ENCODE measurements at regions not wholly inside any gene's neighbourhood (a gene's known extent, or its start where the extent isn't known, plus 50 kb on each side); places are given as distances from the start of the nearest gene placed in this dataset.

DNA sequence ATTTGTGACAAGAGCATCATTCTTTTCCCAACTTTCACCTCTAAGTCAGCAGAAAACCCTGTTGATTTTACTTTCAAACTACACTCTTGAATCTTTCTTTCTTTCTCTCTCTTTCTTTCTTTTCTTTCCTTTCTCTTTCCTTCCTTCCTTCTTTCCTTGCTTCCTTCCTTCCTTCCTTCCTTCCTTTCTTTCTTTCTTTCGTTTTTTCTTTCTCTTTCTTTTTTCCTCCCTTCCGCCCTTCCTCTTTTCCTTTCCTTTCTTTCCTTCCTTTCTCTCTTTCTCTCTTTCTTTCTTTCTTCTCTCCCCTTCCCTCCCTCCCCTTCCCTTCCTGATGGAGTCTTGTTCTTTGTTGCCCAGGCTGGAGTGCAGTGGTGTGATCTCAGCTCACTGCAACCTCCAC is 649.5 kb downstream of the PLCL1 start:
- DNase-seq, result no peak
- intact Hi-C loops (cut with DNase I), result no loop called here

DNA sequence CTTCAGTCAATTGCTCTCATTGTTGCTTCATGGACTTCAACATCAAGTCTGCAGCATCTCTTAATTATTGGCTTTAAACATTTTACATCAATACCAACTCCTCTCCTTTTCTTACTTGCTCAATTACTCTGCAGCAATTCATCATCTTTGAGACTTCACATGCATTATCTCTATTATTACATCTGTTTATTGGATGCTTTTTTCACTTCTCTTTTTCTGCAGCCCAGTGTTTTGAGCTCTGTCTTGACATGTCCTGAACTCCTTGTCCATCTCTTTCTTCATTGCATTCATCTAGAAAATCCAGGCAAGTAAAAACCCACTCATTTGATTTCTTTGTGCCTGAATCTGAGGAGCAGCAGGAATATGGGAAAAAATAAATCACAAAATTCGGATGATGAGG is 647.9 kb downstream of the PLCL1 start:
- intact Hi-C loops (cut with DNase I), result no loop called here

DNA sequence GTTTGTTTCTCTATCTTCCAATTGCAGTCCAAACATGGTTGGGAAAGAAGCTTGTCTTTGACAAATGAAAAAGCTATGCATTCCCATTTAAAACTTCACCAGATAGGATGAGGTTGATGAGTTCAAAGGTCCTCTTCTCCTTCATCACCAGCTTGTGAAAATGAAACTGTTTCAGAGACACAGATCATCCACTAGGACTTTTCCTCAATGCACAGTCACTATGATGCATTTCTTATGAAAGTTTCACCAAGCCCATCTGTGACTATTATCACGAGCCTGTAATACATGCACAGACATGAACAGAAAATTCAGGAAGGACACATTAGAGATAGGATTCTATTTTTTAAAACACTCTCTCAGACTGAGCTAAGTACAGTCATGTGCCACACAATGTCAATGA is 644.4 kb downstream of the PLCL1 start:
- DNase-seq, result no peak
- intact Hi-C loops (cut with DNase I), result no loop called here

More for the DNA sequence above, 647.9 kb downstream of the PLCL1 start:
- DNase-seq, result no peak

DNA sequence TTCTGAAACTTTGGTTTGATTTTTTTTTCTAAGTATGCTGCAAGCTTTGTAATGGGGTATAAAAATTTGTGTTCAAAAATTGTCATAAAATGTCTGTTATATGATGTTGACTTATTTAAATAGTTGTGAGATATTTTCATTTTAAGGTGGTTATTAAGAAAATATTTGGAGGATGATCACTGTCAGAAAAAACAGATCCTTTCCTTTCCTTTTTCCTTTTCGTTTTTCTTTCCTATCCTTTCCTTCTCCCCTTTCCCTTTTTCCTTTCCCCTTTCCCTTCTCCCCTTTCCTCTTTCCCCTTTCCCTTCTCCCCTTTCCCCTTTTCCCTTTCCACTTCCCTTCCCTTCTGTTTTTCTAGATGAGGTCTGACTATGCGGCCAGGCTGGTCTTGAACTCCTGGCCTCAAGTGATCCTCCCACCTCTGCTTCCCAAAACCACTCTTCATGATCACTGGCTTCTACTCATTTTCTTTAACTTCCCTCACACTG is 640.5 kb downstream of the PLCL1 start:
- no peak for DNase-seq
- intact Hi-C loops (cut with DNase I), result no loop called here

DNA sequence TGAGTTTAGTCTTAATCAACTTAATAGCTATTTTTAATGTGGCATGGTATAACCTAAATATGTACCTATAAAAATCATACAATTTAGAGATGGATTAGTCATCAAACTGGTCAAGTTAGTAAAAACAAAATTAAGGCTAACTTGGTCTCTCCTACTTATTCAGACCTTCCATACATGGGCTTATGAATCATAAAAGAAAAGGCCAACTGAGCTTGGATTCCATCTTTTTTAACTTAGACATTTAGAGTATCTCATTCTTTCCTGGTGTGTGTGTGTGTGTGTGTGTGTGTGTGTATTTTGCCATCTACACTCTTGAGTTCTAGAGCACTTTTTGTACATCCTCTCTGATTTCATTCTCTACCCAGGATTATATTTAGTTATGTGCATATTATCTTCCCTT is 637.5 kb downstream of the PLCL1 start:
- no peak for DNase-seq
- intact Hi-C loops (cut with DNase I), result no loop called here

GRCh38 chr2:198441246-198441645 is 636.9 kb downstream of the PLCL1 start:
- intact Hi-C loops (cut with DNase I), result no loop called here
- DNase-seq, result no peak

GRCh38 chr2:198440833-198441232 is 636.4 kb downstream of the PLCL1 start:
- no peak for DNase-seq
- intact Hi-C loops (cut with DNase I), result no loop called here

- intact Hi-C loops (cut with DNase I), result no loop called here
Measured at GRCh38 chr2:198438331-198438730, 633.9 kb downstream of the PLCL1 start.

GRCh38 chr2:198424112-198424511 is 619.7 kb downstream of the PLCL1 start:
- intact Hi-C loops (cut with DNase I), result no loop called here

More at GRCh38 chr2:198438331-198438730, 633.9 kb downstream of the PLCL1 start:
- no peak for DNase-seq

DNA sequence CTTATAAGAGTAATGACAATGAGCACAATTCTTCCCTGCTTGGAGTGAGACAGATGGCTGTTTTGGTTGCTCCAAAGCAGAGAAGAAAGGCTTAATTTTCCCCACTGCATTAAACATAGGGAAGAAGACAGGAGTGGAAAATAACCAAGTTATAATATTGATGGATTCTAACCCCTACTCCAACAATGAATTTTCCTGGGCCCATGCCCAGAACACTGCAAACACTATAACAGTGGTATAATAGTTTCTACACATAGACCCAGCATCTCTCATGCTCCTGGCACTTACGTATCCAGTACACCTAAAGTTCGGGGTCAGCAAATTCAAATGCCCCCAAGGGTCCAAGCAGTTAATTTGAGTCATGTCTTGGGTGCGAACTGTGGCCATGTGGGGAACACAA is 613.4 kb downstream of the PLCL1 start:
- DNase-seq, result no peak

More at GRCh38 chr2:198424112-198424511, 619.7 kb downstream of the PLCL1 start:
- DNase-seq, result no peak

GRCh38 chr2:198414976-198415375 is 610.6 kb downstream of the PLCL1 start:
- intact Hi-C loops (cut with DNase I), result no loop called here
- no peak for DNase-seq

More for the DNA sequence above, 613.4 kb downstream of the PLCL1 start:
- intact Hi-C loops (cut with DNase I), result no loop called here

- no peak for DNase-seq
- intact Hi-C loops (cut with DNase I), result no loop called here
Measured at GRCh38 chr2:198411936-198412335, 607.5 kb downstream of the PLCL1 start.

DNA sequence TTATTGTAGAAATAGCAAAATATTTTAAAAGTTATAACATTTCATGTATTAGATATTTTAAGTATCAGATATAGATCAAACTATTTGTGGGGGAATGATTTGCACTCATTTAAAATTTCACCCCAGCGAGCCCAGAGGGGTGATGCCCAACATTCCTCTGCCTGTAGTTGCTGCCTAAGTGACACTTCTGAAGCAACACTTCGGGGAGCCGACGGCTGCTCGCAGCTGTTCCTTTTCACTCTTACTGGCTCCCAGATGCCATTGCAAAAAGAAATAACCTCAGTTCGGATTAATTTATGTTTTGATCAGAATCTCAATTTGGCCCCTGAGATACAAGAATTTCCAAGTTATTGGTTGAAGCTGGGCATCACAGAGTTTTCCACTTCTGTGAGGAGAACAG is 603.8 kb downstream of the PLCL1 start:
- peak in 1 of 10 donors; percentile 73 for DNase-seq
- intact Hi-C loops (cut with DNase I), result no loop called here

- DNase-seq, result no peak
- intact Hi-C loops (cut with DNase I), result no loop called here
Measured at GRCh38 chr2:198405311-198405710, 600.9 kb downstream of the PLCL1 start.

DNA sequence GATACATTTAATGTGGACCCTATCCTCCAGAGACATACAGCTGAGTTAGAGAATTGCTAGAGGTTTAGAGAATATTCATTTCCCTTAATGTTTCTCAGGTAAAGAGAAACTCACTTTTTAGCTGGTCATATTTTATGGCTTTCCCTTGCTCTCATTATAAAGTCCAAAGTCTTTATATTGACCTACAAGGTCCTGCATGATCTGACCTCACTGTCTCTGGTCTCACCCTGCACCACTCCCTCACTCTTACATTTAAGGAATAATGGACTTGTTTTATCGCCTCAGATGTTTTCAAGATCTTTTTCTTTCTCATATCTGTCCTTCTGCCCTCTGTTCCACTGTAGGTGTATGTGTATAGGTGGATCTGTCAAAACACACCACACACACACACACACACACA is 597.3 kb downstream of the PLCL1 start:
- intact Hi-C loops (cut with DNase I), result no loop called here
- DNase-seq, result no peak

GRCh38 chr2:198400999-198401398 is 596.6 kb downstream of the PLCL1 start:
- intact Hi-C loops (cut with DNase I), result no loop called here
- DNase-seq, result no peak

- peak in 1 of 10 donors; percentile 26 for DNase-seq
- intact Hi-C loops (cut with DNase I), result no loop called here
Measured at GRCh38 chr2:198394208-198394607, 589.8 kb downstream of the PLCL1 start.

DNA sequence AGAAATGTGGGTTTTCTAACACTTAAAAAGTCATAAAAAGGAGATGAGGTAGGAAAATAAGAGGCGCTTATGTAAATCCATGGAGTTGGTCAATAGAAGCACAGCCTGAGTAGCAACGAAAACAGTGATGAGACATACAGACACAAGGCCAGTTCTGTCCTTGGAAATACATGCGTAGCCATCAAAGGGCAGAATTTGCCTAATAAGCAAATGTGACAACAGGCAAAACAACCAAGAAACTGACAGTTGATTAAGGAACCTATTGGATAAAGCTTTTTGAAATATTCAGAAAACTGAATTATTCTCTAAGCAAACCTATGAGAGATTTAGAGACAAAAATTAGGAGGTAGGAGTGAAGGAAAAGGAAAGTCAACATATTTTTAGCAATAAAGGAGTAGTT is 586.3 kb downstream of the PLCL1 start:
- intact Hi-C loops (cut with DNase I), result no loop called here
- DNase-seq, result no peak

DNA sequence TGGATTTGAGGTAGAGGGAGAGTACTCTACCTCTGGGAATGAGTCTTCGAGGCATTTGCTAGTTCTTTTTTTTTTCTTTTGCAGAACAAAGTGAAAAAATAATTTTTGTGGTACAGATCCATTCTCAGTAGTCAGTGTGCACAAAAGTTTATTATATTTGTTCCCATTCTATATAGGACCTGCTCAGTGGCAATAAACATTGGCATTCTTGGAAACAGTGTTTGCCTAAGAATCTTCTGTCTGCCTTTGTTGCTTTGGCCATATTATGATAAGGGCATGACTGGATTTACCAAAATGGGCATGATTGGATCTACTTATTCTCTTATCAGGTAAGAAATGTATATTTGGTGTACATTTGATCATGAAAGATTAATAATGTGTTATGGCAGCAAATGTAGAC is 583.3 kb downstream of the PLCL1 start:
- intact Hi-C loops (cut with DNase I), result no loop called here
- no peak for DNase-seq

GRCh38 chr2:198385856-198386255 is 581.5 kb downstream of the PLCL1 start:
- DNase-seq, result no peak
- intact Hi-C loops (cut with DNase I), result no loop called here

DNA sequence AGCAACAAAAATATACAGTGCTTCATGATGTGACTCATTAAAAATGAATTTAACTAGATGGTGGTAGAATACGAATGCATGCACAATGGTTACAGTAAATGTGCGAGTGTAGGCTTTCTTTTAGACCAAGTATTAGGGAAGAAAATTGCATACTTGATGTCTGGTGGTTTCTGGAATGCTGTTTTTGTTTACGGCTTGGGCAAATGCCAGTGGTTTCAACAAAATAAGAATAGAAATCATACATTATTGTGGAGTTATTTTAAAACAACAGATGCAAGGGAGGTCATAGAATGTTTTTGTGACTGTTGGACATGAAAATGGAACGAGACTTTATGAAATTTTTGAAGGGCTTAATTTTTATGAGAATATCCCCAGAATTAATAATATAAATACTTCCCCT is 580.9 kb downstream of the PLCL1 start:
- intact Hi-C loops (cut with DNase I), result no loop called here
- no peak for DNase-seq

- DNase-seq, result no peak
- intact Hi-C loops (cut with DNase I), result no loop called here
Measured at GRCh38 chr2:198383392-198383791, 579.0 kb downstream of the PLCL1 start.

- intact Hi-C loops (cut with DNase I), result no loop called here
- no peak for DNase-seq
Measured at GRCh38 chr2:198382811-198383210, 578.4 kb downstream of the PLCL1 start.

Measured in posterior cingulate gyrus (tissue), 11 donors.